H1 (cell line): ENCODE measurements at regions not wholly inside any gene's neighbourhood (a gene's known extent, or its start where the extent isn't known, plus 50 kb on each side); places are given as distances from the start of the nearest gene placed in this dataset.

Experiments
- CBX8 ChIP-seq: fragments of 300-800, 300-1000 bp; sonication (generic); IDR thresholded peaks from 2 replicates; pipeline ENCODE4 v1.7.1; 2016; ENCODE audit warnings: low read depth, low read length, borderline replicate concordance
- KDM1A ChIP-seq: fragments of 200-600, 300-600 bp; sonication (generic); IDR thresholded peaks from 2 replicates; pipeline ENCODE4 v1.7.1; 2016; ENCODE audit warnings: mild to moderate bottlenecking, low read length, borderline replicate concordance
- KDM5A ChIP-seq: fragments of 200-600 bp; IDR thresholded peaks from 2 replicates; pipeline ENCODE4 v1.7.1; 2012; ENCODE audit warnings: mild to moderate bottlenecking, low read length, inconsistent platforms, mixed read lengths
- POLR2AphosphoS5 ChIP-seq: IDR thresholded peaks from 2 replicates; pipeline ENCODE4 v1.6.1; 2011; ENCODE audit warnings: low read depth, low read length
- POU5F1 ChIP-seq: IDR thresholded peaks from 2 replicates; pipeline ENCODE4 v1.6.1; 2011; ENCODE audit warnings: low read depth, mild to moderate bottlenecking, low read length, moderate library complexity
- RNF2 ChIP-seq: fragments of 200-900, 300-1000 bp; sonication (generic); IDR thresholded peaks from 2 replicates; pipeline ENCODE4 v1.7.1; 2016; ENCODE audit warnings: borderline replicate concordance, low read depth, mild to moderate bottlenecking, antibody characterized with exemption, low read length; ENCODE audit not compliant: poor library complexity, severe bottlenecking; ENCODE audit errors: missing control alignments
- SRF ChIP-seq: IDR thresholded peaks from 2 replicates; pipeline ENCODE4 v1.6.1; 2011; ENCODE audit warnings: mild to moderate bottlenecking, low read depth, low read length, moderate library complexity
- TF ChIP-seq, protein P1 (sequence below): fragments of 300-600 bp; sonication (generic); IDR thresholded peaks from 2 replicates; pipeline ENCODE4 v1.7.1; 2012; ENCODE audit warnings: low read length, moderate library complexity, mild to moderate bottlenecking, inconsistent platforms; ENCODE audit not compliant: insufficient replicate concordance
- TF ChIP-seq, protein P2 (sequence below): IDR thresholded peaks from 2 replicates; pipeline ENCODE4 v1.6.1; 2012; ENCODE audit warnings: inconsistent platforms
- TF ChIP-seq, protein P3 (sequence below): IDR thresholded peaks from 2 replicates; pipeline ENCODE4 v1.6.1; 2012; ENCODE audit warnings: low read length, inconsistent platforms

DNA sequence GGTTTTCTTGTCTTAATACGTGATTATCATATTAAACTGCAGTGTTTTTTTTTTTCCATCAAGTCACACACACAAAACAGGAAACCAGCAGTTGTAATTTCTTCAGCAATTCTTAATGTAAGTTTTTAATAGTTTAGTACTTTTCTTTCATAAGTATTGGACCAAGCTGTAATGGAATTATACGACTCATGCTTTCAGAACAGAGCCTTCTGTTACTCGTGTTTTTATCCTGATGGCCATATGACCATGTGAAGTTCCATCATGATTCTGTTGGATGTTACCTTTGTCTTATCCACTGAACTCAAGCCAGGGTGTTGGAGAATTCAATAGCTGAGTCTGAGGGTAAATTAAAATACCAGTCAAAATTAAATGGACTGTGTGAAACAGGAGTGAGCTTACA is 72.0 kb upstream of the S1PR1 start (continued):
- TF ChIP-seq, protein P1, sequence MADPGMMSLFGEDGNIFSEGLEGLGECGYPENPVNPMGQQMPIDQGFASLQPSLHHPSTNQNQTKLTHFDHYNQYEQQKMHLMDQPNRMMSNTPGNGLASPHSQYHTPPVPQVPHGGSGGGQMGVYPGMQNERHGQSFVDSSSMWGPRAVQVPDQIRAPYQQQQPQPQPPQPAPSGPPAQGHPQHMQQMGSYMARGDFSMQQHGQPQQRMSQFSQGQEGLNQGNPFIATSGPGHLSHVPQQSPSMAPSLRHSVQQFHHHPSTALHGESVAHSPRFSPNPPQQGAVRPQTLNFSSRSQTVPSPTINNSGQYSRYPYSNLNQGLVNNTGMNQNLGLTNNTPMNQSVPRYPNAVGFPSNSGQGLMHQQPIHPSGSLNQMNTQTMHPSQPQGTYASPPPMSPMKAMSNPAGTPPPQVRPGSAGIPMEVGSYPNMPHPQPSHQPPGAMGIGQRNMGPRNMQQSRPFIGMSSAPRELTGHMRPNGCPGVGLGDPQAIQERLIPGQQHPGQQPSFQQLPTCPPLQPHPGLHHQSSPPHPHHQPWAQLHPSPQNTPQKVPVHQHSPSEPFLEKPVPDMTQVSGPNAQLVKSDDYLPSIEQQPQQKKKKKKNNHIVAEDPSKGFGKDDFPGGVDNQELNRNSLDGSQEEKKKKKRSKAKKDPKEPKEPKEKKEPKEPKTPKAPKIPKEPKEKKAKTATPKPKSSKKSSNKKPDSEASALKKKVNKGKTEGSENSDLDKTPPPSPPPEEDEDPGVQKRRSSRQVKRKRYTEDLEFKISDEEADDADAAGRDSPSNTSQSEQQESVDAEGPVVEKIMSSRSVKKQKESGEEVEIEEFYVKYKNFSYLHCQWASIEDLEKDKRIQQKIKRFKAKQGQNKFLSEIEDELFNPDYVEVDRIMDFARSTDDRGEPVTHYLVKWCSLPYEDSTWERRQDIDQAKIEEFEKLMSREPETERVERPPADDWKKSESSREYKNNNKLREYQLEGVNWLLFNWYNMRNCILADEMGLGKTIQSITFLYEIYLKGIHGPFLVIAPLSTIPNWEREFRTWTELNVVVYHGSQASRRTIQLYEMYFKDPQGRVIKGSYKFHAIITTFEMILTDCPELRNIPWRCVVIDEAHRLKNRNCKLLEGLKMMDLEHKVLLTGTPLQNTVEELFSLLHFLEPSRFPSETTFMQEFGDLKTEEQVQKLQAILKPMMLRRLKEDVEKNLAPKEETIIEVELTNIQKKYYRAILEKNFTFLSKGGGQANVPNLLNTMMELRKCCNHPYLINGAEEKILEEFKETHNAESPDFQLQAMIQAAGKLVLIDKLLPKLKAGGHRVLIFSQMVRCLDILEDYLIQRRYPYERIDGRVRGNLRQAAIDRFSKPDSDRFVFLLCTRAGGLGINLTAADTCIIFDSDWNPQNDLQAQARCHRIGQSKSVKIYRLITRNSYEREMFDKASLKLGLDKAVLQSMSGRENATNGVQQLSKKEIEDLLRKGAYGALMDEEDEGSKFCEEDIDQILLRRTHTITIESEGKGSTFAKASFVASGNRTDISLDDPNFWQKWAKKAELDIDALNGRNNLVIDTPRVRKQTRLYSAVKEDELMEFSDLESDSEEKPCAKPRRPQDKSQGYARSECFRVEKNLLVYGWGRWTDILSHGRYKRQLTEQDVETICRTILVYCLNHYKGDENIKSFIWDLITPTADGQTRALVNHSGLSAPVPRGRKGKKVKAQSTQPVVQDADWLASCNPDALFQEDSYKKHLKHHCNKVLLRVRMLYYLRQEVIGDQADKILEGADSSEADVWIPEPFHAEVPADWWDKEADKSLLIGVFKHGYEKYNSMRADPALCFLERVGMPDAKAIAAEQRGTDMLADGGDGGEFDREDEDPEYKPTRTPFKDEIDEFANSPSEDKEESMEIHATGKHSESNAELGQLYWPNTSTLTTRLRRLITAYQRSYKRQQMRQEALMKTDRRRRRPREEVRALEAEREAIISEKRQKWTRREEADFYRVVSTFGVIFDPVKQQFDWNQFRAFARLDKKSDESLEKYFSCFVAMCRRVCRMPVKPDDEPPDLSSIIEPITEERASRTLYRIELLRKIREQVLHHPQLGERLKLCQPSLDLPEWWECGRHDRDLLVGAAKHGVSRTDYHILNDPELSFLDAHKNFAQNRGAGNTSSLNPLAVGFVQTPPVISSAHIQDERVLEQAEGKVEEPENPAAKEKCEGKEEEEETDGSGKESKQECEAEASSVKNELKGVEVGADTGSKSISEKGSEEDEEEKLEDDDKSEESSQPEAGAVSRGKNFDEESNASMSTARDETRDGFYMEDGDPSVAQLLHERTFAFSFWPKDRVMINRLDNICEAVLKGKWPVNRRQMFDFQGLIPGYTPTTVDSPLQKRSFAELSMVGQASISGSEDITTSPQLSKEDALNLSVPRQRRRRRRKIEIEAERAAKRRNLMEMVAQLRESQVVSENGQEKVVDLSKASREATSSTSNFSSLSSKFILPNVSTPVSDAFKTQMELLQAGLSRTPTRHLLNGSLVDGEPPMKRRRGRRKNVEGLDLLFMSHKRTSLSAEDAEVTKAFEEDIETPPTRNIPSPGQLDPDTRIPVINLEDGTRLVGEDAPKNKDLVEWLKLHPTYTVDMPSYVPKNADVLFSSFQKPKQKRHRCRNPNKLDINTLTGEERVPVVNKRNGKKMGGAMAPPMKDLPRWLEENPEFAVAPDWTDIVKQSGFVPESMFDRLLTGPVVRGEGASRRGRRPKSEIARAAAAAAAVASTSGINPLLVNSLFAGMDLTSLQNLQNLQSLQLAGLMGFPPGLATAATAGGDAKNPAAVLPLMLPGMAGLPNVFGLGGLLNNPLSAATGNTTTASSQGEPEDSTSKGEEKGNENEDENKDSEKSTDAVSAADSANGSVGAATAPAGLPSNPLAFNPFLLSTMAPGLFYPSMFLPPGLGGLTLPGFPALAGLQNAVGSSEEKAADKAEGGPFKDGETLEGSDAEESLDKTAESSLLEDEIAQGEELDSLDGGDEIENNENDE: no peak
- TF ChIP-seq POU5F1 (no peak), KDM5A (no peak), POLR2AphosphoS5 (no peak), CBX8 (no peak), SRF (no peak), KDM1A (no peak), RNF2 (no peak)
- TF ChIP-seq, protein P2, sequence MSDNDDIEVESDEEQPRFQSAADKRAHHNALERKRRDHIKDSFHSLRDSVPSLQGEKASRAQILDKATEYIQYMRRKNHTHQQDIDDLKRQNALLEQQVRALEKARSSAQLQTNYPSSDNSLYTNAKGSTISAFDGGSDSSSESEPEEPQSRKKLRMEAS: no peak
- TF ChIP-seq, protein P3, sequence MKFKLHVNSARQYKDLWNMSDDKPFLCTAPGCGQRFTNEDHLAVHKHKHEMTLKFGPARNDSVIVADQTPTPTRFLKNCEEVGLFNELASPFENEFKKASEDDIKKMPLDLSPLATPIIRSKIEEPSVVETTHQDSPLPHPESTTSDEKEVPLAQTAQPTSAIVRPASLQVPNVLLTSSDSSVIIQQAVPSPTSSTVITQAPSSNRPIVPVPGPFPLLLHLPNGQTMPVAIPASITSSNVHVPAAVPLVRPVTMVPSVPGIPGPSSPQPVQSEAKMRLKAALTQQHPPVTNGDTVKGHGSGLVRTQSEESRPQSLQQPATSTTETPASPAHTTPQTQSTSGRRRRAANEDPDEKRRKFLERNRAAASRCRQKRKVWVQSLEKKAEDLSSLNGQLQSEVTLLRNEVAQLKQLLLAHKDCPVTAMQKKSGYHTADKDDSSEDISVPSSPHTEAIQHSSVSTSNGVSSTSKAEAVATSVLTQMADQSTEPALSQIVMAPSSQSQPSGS: no peak
